Retinal pigment epithelial cell (primary cell): ENCODE measurements at regions not wholly inside any gene's neighbourhood (a gene's known extent, or its start where the extent isn't known, plus 50 kb on each side); places are given as distances from the start of the nearest gene placed in this dataset.

Experiments used
- DNase-seq: peaks from one replicate; pipeline ENCODE4 v3.0.0-alpha.2; 2010; ENCODE audit warnings: low read depth
- H3K4me3 ChIP-seq: 2 replicates; pipeline ENCODE4 v1.5.1; 2011; ENCODE audit warnings: mild to moderate bottlenecking, low read length, control low read depth, moderate library complexity
- CTCF ChIP-seq: conservative IDR thresholded peaks from 2 replicates; pipeline ENCODE4 v1.5.1; 2011; ENCODE audit warnings: low read depth, low read length, control low read depth, inconsistent platforms

DNA sequence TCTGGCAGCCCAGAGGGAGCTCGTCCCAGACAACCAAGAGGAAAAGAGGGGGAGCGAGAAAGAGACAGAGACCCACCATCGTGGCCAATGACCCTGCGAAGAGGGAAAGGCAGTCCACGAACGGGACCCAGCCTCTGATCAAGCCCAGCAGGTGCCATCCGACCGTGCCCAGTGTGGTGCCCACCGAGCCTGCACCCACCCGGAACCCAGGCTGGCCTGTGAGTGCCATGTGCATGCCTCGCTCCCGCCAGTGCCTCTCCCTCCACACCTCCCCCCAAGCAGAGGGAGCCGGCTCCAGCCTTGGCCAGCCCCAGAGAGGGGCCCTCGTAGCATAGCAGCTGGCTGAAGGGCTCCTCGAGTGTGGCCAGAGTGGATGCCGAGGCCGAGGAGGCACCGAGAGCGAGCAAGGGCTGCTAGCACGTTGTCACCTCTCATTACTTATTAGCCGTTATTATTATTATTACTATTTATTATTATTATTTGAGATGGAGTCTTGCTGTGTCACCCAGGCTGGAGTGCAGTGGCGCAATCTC is 130.7 kb upstream of the CHRM3 start:
- no peak for TF ChIP-seq CTCF
- no peak for DNase-seq
- H3K4me3 ChIP-seq = no peak overlapping the region

- DNase-seq = no peak
- TF ChIP-seq CTCF = no peak
- H3K4me3 ChIP-seq = no peak overlapping the region
These were observed 131.4 kb upstream of the CHRM3 start for GRCh38 chr1:239254999-239255398.

DNA sequence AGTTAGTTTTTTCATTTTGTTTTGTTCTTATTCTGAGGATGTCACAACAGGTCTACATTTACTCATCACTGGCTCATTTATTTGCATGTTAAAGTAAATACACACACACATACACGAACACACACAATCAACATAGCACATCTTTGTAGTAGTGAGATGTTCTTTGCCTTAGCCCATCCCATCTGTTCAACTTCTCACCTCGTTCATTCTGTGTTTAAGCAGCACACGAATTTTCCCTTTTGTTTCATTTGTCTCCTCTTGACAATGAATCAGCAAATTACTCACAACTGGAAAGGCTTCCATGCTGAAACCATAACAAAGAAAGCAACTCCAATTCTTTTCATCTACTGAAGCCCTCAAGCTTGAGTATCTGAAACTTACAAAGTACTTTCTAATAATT is 133.3 kb upstream of the CHRM3 start:
- H3K4me3 ChIP-seq = no peak overlapping the region
- no peak for TF ChIP-seq CTCF
- no peak for DNase-seq

DNA sequence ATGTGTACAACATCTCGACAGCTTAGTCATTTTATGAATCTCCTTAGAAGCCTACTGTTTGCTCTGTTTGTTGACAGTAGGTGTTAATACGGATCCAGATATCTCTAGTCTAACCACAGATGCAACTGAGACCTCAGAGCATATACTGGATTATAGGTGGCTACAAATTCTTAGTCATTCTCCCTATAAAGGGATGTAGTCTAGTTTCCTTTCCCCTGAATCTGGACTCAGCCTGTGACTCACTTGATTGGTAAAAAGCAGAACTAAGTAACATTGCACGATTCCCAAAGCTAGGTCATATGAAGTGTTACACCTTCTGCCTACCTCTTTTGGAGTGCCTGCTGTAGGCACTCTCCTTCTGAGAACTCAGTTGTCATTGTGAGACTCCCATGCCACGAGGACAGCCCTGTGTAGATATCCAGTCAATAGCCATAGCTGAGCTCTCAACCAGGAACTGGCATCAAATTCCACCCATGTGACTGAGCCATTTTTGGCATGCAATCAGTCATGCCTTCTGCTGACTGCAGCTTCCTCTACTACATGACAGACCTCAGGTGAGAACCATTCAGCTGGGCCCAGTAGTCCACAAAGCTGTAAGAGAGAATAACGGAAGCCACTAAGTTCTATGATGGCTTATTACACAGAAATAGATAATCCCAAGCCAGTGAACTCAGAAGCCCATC is 135.9 kb upstream of the CHRM3 start:
- DNase-seq = no peak
- TF ChIP-seq CTCF = no peak
- H3K4me3 ChIP-seq = no peak overlapping the region

DNA sequence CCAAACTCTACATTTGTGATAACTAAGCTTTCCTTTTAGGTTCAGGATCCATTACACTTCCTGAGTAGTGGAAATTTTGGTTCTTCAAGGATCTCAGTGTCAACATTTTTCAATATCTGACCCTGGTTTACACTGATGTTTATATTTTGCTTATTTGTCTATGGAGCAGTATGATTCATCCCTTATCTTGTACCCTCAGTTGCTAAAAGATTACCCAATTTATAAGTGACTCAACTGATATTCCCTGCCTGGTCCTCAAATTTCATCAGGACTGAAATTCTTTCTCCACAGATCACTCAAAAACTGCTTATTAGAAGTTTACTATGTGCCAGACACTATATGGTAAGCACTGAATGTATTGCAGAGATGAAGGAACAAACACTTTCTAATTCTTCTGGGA is 139.1 kb upstream of the CHRM3 start:
- TF ChIP-seq CTCF = no peak
- no peak overlapping the region for H3K4me3 ChIP-seq
- DNase-seq = no peak

- no peak overlapping the region for H3K4me3 ChIP-seq
- no peak for TF ChIP-seq CTCF
- no peak for DNase-seq
These were observed 142.3 kb upstream of the CHRM3 start for GRCh38 chr1:239244084-239244483.

DNA sequence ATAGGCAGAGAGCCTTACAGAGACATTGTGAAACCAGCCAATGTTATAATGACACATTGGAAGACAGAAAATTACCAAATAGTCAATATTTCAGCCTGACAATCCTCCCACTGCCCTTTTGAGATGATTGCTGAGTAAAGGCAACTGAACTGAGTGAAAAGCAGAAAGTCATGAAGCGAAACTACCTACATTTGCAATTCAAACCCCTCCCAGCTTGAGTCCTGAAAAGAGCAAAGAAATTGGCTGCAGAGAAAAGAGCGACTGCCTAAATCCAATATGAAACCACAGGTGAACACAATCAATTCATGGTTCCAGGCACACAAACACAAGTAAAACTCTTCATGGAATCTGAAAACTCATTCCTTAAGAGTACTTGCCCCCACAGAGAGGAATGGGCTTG is 143.4 kb upstream of the CHRM3 start:
- no peak for DNase-seq
- TF ChIP-seq CTCF = no peak

More for the DNA sequence above, 143.4 kb upstream of the CHRM3 start:
- H3K4me3 ChIP-seq = no peak overlapping the region
